ENCODE measurements at regions not wholly inside any gene's neighbourhood (a gene's known extent, or its start where the extent isn't known, plus 50 kb on each side); places are given as distances from the start of the nearest gene placed in this dataset.
"Not testable (repeated sequence)": the region's sequence is repeated elsewhere in the genome, so short reads cannot be mapped to it uniquely, and the experiment has no call there.

DNA sequence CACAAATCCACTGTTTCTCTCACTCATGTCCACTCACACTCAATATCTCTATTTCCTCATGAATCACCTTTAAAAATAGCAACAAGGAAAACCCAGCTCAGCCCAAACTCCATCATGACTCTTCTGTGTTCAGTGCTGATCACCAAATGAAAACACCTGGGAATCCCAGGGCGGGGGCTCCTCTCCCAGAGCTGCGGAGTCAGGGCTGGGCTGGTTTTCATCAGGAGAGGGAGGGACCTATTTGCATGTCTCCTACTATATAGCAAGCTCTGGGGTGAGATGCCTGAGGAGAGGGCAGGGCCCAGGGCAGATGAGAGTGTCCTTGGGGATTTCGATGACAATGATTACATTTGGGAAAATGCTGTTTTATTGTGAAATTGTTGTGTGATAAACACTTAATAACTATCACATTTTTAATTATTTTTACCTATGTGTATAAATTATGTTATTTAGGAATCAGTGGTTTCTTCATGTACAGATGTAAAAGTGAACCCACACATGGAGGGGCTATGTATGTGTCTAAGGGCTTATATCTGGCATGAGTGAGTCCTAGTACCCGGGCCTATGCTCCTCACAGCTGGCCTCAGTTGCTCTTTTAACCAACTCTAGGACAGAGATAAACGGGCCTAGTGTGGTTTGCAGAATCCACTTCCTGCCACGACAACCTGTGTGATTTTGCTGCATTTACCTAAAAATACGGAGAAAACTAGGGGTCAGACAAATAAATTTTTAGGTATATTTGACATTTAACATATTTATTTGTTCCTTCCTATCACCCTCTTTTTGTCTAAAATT is 1131.9 kb downstream of the TMEM121 start:
- H3K27me3 ChIP-seq (ENCODE audit: low read depth, low read length); H3K9me3 ChIP-seq (ENCODE audit: control insufficient read depth in 1 of 2, low read length in 2 of 2); H3K4me3 ChIP-seq (ENCODE audit: low read depth in 1 of 2, low read length in 2 of 2); H3K27ac ChIP-seq (ENCODE audit: low read length); H3K4me1 ChIP-seq (ENCODE audit: control insufficient read depth in 1 of 2, insufficient read depth in 2 of 2, low read length in 2 of 2); H3K36me3 ChIP-seq (ENCODE audit: control insufficient read depth in 1 of 2, insufficient read depth in 2 of 2, low read length in 2 of 2): not testable (repeated sequence)

DNA sequence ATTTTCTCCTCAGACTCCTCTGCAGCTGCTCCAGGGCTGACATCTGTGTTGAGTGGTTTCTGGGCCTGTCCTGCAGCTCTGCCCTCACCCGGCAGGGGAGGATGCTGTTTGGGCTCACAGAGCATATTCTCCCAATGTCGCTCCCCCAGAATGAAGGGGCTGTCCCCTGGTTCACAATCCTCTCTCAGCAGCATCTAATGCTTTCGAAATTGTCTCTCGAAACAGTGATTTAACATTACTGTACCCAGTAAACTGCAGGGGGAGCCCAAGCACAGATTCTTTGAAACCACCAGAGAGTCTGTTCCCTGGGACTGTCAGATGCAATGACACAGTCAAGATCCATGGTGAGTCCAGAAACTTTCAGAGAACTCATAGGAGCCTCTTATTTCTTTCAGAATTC is 1135.2 kb downstream of the TMEM121 start:
- H3K4me1 ChIP-seq (ENCODE audit: control insufficient read depth in 1 of 2, insufficient read depth in 2 of 2, low read length in 2 of 2); H3K36me3 ChIP-seq (ENCODE audit: control insufficient read depth in 1 of 2, insufficient read depth in 2 of 2, low read length in 2 of 2); H3K4me3 ChIP-seq (ENCODE audit: low read depth in 1 of 2, low read length in 2 of 2); H3K9me3 ChIP-seq (ENCODE audit: control insufficient read depth in 1 of 2, low read length in 2 of 2); H3K27me3 ChIP-seq (ENCODE audit: low read depth, low read length); H3K27ac ChIP-seq (ENCODE audit: low read length): not testable (repeated sequence)

DNA sequence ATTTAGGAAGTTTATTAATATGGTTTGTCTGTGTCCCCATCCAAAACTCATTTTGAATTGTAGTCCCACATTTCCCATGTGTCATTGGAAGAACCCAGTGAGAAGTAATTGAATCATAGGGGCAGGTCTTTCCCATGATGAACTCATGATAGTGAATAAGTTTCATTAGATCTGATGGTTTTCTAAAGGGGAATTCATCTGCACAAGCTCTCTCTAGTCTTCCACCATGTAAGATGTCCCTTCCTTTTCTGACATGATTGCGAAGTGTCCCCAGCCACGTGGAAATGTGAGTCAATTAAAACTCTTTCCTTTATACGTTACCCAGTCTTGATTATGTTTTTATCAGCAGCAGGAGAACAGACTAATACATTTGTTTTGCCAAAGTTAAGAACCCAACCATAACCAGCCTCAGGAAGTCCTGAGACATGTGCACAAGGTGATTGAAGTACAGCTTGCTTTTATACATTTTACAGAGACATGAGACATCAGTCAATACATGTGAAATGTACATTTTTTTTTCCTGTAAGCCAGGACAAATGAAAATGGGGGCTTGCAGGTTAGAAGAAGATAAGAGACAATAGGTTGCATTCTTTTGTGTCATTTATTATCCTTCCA is 1136.7 kb downstream of the TMEM121 start:
- Histone ChIP-seq H3K36me3 (ENCODE audit: control insufficient read depth in 1 of 2, insufficient read depth in 2 of 2, low read length in 2 of 2) (no peaks in the 10 kb centered on the region), H3K4me1 (ENCODE audit: control insufficient read depth in 1 of 2, insufficient read depth in 2 of 2, low read length in 2 of 2) (no peaks in the 10 kb centered on the region), H3K4me3 (ENCODE audit: low read depth in 1 of 2, low read length in 2 of 2) (no peak overlapping the region), H3K27ac (ENCODE audit: low read length) (no peak overlapping the region), H3K9me3 (ENCODE audit: control insufficient read depth in 1 of 2, low read length in 2 of 2) (no peaks in the 10 kb centered on the region), H3K27me3 (ENCODE audit: low read depth, low read length) (no peaks in the 10 kb centered on the region)

DNA sequence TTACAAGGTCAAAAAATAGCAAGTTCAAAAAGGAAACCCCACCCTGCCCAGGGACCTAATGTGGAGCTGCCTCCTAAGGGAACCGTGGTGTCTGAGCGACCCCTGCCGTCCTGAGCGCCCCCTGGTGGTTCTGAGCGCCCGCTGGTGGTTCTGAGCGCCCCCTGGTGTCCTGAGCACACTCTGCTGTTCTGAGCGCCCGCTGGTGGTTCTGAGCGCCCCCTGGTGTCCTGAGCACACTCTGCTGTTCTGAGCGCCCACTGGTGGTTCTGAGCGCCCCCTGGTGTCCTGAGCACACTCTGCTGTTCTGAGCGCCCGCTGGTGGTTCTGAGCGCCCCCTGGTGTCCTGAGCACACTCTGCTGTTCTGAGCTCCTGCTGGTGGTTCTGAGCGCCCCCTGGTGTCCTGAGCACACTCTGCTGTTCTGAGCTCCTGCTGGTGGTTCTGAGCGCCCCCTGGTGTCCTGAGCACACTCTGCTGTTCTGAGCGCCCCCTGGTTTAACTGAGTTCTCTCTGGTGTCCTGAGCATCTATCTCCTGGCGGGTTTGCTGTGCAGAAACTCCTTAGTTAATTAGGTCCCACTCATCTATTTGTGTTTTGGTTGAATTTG is 1137.5 kb downstream of the TMEM121 start:
- H3K36me3 ChIP-seq (ENCODE audit: control insufficient read depth in 1 of 2, insufficient read depth in 2 of 2, low read length in 2 of 2); H3K4me1 ChIP-seq (ENCODE audit: control insufficient read depth in 1 of 2, insufficient read depth in 2 of 2, low read length in 2 of 2); H3K27ac ChIP-seq (ENCODE audit: low read length); H3K9me3 ChIP-seq (ENCODE audit: control insufficient read depth in 1 of 2, low read length in 2 of 2); H3K4me3 ChIP-seq (ENCODE audit: low read depth in 1 of 2, low read length in 2 of 2); H3K27me3 ChIP-seq (ENCODE audit: low read depth, low read length): not testable (repeated sequence)

GRCh38 chr14:106665814-106666213 is 1139.4 kb downstream of the TMEM121 start:
- Histone ChIP-seq H3K27ac (ENCODE audit: low read length) (no peak overlapping the region), H3K36me3 (ENCODE audit: control insufficient read depth in 1 of 2, insufficient read depth in 2 of 2, low read length in 2 of 2) (no peaks in the 10 kb centered on the region), H3K4me1 (ENCODE audit: control insufficient read depth in 1 of 2, insufficient read depth in 2 of 2, low read length in 2 of 2) (no peaks in the 10 kb centered on the region), H3K4me3 (ENCODE audit: low read depth in 1 of 2, low read length in 2 of 2) (no peak overlapping the region), H3K27me3 (ENCODE audit: low read depth, low read length) (no peaks in the 10 kb centered on the region), H3K9me3 (ENCODE audit: control insufficient read depth in 1 of 2, low read length in 2 of 2) (no peaks in the 10 kb centered on the region)

DNA sequence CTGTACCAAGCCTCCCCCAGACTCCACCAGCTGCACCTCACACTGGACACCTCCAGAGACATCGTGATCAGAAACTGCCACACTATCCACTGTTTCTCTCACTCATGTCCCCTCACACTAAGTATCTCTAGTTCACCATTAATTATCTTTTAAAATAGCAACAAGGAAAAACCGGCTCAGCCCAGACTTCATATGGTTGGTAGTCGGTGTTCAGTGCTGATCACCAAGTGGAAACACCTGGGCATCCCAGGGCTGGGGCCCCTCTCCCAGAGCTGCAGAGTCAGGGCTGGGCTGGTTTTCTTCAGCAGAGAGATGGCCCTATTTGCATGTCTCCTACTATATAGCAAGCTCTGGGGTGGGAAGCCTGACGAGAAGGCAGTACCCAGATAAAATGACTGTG is 1140.0 kb downstream of the TMEM121 start:
- Histone ChIP-seq H3K4me1 (ENCODE audit: control insufficient read depth in 1 of 2, insufficient read depth in 2 of 2, low read length in 2 of 2) (no peaks in the 10 kb centered on the region), H3K36me3 (ENCODE audit: control insufficient read depth in 1 of 2, insufficient read depth in 2 of 2, low read length in 2 of 2) (no peaks in the 10 kb centered on the region), H3K27me3 (ENCODE audit: low read depth, low read length) (no peaks in the 10 kb centered on the region), H3K27ac (ENCODE audit: low read length) (no peak overlapping the region), H3K4me3 (ENCODE audit: low read depth in 1 of 2, low read length in 2 of 2) (no peak overlapping the region), H3K9me3 (ENCODE audit: control insufficient read depth in 1 of 2, low read length in 2 of 2) (no peaks in the 10 kb centered on the region)

DNA sequence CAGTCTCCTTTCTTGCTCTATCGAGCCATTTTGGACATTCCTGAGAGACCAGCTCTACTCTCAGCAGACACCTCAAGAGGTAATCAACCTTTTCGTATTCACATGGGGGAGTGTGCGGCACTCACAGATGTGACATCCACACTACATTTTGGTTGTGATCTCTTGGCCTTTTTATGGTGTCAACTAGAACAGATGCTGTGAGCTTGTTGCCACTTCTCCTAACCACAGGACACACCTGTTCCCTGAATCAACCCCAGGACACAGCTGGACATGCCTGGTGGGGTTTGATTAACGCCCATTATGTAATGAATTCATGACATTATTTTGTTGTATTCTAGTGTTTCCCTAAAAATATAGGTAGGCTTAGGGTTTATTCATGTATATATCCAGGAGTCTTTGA is 1143.6 kb downstream of the TMEM121 start:
- H3K9me3 ChIP-seq (ENCODE audit: control insufficient read depth in 1 of 2, low read length in 2 of 2), result no peaks in the 10 kb centered on the region
- H3K4me1 ChIP-seq (ENCODE audit: control insufficient read depth in 1 of 2, insufficient read depth in 2 of 2, low read length in 2 of 2), result no peaks in the 10 kb centered on the region
- H3K4me3 ChIP-seq (ENCODE audit: low read depth in 1 of 2, low read length in 2 of 2), result no peak overlapping the region

DNA sequence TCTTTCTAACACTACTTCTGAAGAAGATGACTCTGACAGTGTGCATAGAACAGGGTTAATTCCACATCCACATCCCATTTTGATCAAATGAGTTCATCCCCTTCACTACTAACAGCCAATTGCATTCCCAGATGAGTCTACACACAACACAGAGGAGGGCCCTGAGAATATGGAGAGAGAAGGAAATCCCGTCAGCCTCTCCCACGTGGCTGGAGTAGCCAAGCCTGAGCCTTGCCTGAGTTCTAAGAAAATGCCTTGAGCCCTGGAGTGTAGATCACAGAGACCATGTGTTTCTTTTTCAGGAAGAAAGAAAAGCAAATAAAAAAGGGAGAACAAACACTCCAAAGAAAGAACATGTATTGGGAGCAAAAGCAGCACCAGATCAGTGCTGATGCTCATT is 1147.7 kb downstream of the TMEM121 start:
- not testable (repeated sequence) for H3K9me3 ChIP-seq (ENCODE audit: control insufficient read depth in 1 of 2, low read length in 2 of 2); H3K4me1 ChIP-seq (ENCODE audit: control insufficient read depth in 1 of 2, insufficient read depth in 2 of 2, low read length in 2 of 2); H3K27me3 ChIP-seq (ENCODE audit: low read depth, low read length)

More for the DNA sequence above, 1143.6 kb downstream of the TMEM121 start:
- Histone ChIP-seq H3K36me3 (ENCODE audit: control insufficient read depth in 1 of 2, insufficient read depth in 2 of 2, low read length in 2 of 2) (no peaks in the 10 kb centered on the region), H3K27me3 (ENCODE audit: low read depth, low read length) (no peaks in the 10 kb centered on the region), H3K27ac (ENCODE audit: low read length) (no peak overlapping the region)

GRCh38 chr14:106674509-106675125 is 1148.2 kb downstream of the TMEM121 start:
- H3K9me3 ChIP-seq (ENCODE audit: control insufficient read depth in 1 of 2, low read length in 2 of 2); H3K36me3 ChIP-seq (ENCODE audit: control insufficient read depth in 1 of 2, insufficient read depth in 2 of 2, low read length in 2 of 2); H3K4me3 ChIP-seq (ENCODE audit: low read depth in 1 of 2, low read length in 2 of 2); H3K27me3 ChIP-seq (ENCODE audit: low read depth, low read length); H3K27ac ChIP-seq (ENCODE audit: low read length); H3K4me1 ChIP-seq (ENCODE audit: control insufficient read depth in 1 of 2, insufficient read depth in 2 of 2, low read length in 2 of 2): not testable (repeated sequence)

More for the DNA sequence above, 1147.7 kb downstream of the TMEM121 start:
- not testable (repeated sequence) for H3K4me3 ChIP-seq (ENCODE audit: low read depth in 1 of 2, low read length in 2 of 2); H3K36me3 ChIP-seq (ENCODE audit: control insufficient read depth in 1 of 2, insufficient read depth in 2 of 2, low read length in 2 of 2); H3K27ac ChIP-seq (ENCODE audit: low read length)

GRCh38 chr14:106675716-106676115 is 1149.3 kb downstream of the TMEM121 start:
- H3K36me3 ChIP-seq (ENCODE audit: control insufficient read depth in 1 of 2, insufficient read depth in 2 of 2, low read length in 2 of 2); H3K4me3 ChIP-seq (ENCODE audit: low read depth in 1 of 2, low read length in 2 of 2); H3K27ac ChIP-seq (ENCODE audit: low read length); H3K9me3 ChIP-seq (ENCODE audit: control insufficient read depth in 1 of 2, low read length in 2 of 2); H3K27me3 ChIP-seq (ENCODE audit: low read depth, low read length); H3K4me1 ChIP-seq (ENCODE audit: control insufficient read depth in 1 of 2, insufficient read depth in 2 of 2, low read length in 2 of 2): not testable (repeated sequence)

DNA sequence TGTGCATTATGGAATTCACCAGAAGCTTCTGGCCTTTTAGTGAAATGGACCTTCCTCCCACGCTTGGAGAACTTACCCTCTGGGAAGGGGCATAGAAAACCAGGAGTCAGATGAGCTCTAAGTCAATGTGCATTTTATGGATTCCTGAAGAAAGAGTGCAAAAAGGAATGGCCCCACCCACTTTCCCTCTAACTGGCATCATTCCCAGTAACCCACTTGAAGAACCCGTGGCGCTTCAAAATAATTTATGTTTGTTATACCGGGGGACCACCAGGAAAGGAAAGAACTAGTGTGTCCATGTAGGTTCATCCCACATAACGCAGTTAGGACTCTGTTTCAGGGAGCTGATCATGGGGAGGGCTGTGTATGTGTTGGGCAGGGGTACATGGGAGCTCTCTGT is 1153.4 kb downstream of the TMEM121 start:
- no peaks in the 10 kb centered on the region for H3K4me1 ChIP-seq (ENCODE audit: control insufficient read depth in 1 of 2, insufficient read depth in 2 of 2, low read length in 2 of 2)
- H3K27ac ChIP-seq (ENCODE audit: low read length), result no peak overlapping the region
- H3K27me3 ChIP-seq (ENCODE audit: low read depth, low read length), result no peaks in the 10 kb centered on the region
- no peak overlapping the region for H3K4me3 ChIP-seq (ENCODE audit: low read depth in 1 of 2, low read length in 2 of 2)
- H3K36me3 ChIP-seq (ENCODE audit: control insufficient read depth in 1 of 2, insufficient read depth in 2 of 2, low read length in 2 of 2), result no peaks in the 10 kb centered on the region
- H3K9me3 ChIP-seq (ENCODE audit: control insufficient read depth in 1 of 2, low read length in 2 of 2), result no peaks in the 10 kb centered on the region

All from muscle layer of duodenum (tissue), 2 donors.